RPMI7951 (cell line): ENCODE measurements at regions not wholly inside any gene's neighbourhood (a gene's known extent, or its start where the extent isn't known, plus 50 kb on each side); places are given as distances from the start of the nearest gene placed in this dataset.

Source experiments
- DNase-seq: peaks from one replicate; pipeline ENCODE4 v3.0.0-alpha.2; 2012; ENCODE audit warnings: low read depth

GRCh38 chr16:14362774-14363371 is 267.2 kb downstream of the PARN start:
- peak; percentile 70 for DNase-seq

DNA sequence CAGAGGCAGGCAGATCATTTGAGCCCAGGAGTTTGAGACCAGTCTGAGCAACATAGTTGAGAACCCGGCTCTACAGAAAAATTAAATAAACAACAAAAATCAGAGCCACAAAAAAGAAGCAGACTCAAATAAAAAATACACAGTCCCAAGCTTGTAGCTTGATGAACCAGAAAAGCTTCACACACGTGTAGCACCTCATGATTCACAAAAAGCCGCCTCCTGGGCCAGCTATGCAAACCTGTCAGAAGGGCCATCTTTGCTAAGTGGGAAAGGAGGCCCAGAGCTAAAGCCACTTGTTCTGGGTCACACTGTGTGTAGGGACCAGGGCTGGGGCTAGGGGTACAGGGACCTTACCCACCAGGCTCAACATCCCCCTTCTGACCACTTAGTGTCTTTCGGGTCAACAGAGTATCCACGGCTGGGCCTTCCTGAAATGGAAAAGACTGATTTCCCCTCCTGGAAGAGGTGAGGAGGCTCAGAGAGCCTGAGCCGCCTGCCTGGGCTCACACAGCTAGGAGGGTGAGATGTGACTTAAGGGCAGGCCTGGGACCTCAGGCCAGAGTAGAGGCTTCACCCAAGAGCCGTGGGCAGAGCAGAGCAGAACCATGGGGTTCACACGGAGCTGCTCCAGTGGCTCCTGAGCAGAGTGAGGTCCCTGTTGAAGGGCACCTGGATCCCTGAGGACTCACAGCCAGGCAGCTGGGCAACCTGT is 269.6 kb downstream of the PARN start:
- DNase-seq = no peak

DNA sequence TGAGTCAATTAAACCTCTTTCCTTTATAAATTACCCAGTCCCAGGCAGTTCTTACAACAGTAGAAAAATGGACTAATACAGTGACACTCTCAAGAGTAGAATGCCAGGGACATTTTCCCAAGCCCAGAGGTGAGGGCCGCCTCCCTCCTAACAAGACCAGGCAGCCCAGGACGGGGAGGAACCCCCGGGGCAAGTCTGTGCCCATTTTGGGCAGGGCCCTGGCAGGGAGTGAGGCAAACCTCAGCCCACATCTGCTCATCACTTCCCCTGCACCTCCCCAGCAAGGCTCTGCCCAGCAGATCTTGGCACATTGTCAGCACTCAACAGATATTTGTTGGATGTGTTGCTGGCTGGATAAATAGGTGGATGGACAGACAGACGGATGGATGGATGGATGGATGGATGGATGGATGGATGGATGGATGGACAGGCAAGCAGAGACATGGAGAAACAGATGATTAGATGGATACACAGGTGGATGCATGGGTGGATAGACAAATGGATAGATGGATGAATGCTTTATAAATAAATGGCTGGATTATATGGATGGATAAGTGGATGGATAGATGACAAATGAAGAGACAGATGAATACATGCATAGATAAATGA is 271.3 kb downstream of the PARN start:
- DNase-seq = peak; percentile 58

- no peak for DNase-seq
Measured at GRCh38 chr16:14357328-14357727, 272.7 kb downstream of the PARN start.

DNA sequence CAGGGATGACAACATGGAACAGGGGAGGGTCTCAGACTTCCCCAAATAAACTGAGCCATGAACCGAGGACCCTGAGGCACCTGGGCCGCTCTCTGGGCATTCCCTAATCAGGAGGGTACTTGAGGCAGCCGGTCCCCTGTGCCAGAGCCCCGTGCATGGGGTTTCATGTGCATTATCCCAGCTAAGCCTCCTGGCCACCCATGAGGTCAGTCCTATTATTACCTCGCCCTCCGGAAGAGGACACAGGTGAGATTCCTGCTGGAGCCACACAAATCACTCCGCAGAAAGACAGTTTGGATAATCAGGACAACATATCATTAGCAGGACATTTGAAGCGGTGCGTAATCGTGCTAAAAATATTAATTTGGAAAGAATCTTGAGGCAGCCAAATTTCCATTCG is 274.0 kb downstream of the PARN start:
- no peak for DNase-seq

GRCh38 chr16:14354561-14355351 is 275.3 kb downstream of the PARN start:
- peak; percentile 42 for DNase-seq

GRCh38 chr16:14353340-14353739 is 276.7 kb downstream of the PARN start:
- no peak for DNase-seq

- no peak for DNase-seq
Measured at GRCh38 chr16:14351647-14352046, 278.4 kb downstream of the PARN start.

DNA sequence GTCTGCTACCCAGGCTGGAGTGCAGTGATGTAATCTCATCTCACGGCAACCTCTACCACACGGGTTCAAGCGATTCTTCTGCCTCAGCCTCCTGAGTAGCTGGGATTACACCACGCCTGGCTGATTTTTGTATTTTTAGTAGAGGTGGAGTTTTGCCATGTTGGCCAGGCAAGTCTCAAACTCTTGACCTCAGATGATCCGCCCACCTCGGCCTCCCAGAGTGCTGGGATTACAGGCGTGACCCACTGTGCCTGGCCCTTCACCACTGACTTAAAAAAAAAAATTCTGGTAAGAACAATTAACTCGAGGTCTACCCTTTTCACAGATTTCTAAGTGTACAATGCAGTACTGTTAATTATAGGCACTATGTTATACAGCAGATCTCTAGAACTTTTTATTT is 279.4 kb downstream of the PARN start:
- DNase-seq = no peak

DNA sequence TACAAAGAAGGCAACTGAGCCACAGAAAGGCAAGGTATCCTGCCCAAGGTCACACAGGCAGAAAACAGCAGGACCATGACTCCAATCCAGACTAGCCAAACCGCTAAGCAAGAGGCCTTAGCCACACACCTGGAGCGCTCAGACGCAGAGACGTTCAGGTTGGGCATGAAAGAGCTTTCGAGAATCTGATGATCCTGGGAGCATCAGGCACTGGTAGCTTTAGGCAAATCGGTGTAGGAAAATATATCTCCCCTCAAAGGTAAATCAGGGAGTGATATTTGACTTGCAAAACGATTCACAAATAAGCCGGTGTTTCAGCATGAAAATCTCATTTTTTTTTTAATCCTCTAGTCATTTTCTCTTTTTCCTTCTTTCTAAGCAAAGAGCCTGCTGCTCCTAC is 279.0 kb downstream of the MRTFB start:
- no peak for DNase-seq

GRCh38 chr16:14347706-14348105 is 276.6 kb downstream of the MRTFB start:
- no peak for DNase-seq

DNA sequence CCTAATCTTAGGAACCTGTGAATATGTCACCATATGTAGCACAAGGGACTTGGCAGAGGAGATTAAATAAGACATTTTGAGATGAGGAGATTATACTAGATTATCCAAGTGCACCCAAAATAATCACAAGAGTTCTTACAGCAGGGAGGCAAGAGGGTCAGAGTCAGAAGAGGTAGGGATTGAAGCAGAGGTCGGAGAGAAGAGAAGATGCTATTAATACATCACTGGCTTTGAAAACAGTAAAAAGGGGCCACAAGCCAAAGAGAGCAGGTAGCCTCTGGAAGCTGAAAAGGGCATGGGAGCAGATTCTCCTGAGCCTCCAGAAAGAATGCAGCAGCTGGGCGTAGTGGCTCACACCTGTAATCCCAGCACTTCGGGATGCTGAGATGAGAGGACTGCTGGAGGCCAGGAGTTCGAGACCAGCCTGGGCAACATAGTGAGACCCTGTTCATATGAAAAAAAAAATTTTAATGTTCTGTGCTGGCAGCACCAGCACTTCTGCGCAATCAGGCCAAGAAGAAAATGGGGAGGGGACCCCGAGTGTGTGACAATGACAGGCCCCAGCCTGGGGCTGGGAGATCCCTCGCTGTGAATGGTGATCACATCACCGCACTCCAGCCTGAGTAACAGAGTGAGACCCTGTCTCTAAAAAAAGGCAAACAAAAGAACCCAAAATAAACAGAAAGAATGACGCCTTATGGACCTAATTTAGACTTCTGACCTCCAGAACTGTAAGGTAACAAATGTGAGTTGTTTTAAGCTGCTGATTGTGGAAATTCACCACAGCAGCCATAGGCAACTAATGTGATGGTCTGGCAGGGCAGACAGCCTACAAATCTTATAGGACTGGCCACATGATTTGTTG is 275.4 kb downstream of the MRTFB start:
- DNase-seq = no peak

GRCh38 chr16:14345512-14346115 is 274.5 kb downstream of the MRTFB start:
- DNase-seq = no peak

DNA sequence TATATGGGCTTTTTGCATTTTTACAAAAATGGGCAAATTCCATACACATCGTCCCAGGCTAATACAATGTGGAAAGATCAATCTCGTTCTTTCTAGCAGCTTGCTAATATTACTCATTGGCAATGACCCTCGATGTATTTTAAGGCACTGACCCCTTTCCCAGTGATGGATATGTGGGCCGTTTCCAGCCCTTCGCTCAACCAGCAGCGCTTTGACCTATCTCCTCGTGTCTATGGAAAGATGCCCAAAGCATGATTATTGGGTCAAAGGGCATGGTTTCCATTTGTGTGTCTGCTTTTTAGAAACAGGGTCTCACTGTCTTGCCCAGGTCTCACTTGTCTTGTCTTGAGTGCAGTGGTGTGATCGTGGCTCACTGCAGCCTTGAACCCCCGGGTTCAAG is 273.8 kb downstream of the MRTFB start:
- no peak for DNase-seq

GRCh38 chr16:14344292-14344691 is 273.2 kb downstream of the MRTFB start:
- no peak for DNase-seq

- DNase-seq = peak; percentile 84
Measured at GRCh38 chr16:14341324-14342225, 270.5 kb downstream of the MRTFB start.

DNA sequence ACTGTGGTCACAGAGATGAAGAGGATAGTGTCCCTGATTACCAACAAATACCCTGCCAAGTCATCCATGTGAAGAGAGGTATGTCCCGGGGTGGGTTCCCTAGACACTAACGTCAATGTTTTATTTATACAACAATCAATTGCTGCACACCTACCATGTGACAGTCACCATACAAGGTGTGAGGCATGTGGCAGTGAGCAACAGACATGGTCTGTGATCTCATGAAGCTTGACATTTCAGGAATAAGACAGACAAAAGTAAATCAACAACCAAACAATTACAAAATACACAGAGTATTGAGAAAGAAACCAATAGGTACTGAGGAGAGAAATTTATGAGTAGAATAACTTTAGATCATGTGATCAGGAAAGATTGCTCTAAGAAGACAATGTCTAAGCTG is 268.6 kb downstream of the MRTFB start:
- DNase-seq = no peak

DNA sequence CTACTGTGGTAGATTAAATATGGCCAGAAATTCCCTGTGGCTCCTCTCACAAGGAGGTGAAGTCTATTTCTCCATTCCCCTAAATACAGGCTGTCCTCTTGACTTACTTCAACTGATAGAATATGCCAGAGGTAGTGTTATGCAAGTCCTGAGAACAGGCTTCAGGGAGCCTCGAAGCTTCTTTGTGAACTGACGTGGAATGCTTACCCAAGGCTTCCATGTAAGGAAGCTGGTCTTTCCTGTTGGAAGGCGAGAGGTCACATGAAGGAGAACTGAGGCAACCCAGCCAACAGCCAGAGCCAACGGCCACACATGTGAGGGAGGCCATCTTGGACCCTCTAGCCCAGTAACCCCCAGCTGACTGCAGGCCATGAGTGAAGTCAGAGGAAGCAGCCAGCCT is 267.9 kb downstream of the MRTFB start:
- DNase-seq = no peak

GRCh38 chr16:14338236-14338635 is 267.1 kb downstream of the MRTFB start:
- DNase-seq = no peak
